ENCODE measurements at regions not wholly inside any gene's neighbourhood (a gene's known extent, or its start where the extent isn't known, plus 50 kb on each side); places are given as distances from the start of the nearest gene placed in this dataset.

GRCh38 chr6:131383421-131384411 is 189.3 kb upstream of the ARG1 start:
- no peak for DNase-seq

GRCh38 chr6:131387562-131388447 is 185.2 kb upstream of the ARG1 start:
- no peak for DNase-seq

- DNase-seq: no peak
Measured at GRCh38 chr6:131390322-131390721, 182.7 kb upstream of the ARG1 start.

GRCh38 chr6:131391116-131391515 is 181.9 kb upstream of the ARG1 start:
- no peak for DNase-seq

- DNase-seq: no peak
Measured at GRCh38 chr6:131393433-131393832, 179.6 kb upstream of the ARG1 start.

GRCh38 chr6:131394768-131395432 is 178.1 kb upstream of the ARG1 start:
- DNase-seq: no peak

- DNase-seq: no peak
Measured at GRCh38 chr6:131398176-131398575, 174.8 kb upstream of the ARG1 start.

GRCh38 chr6:131399433-131399832 is 173.6 kb upstream of the ARG1 start:
- DNase-seq: no peak

GRCh38 chr6:131400054-131400778 is 172.8 kb upstream of the ARG1 start:
- no peak for DNase-seq

GRCh38 chr6:131400779-131401496 is 172.1 kb upstream of the ARG1 start:
- DNase-seq: no peak

GRCh38 chr6:131408811-131409210 is 164.2 kb upstream of the ARG1 start:
- no peak for DNase-seq

GRCh38 chr6:131410785-131411184 is 162.2 kb upstream of the ARG1 start:
- no peak for DNase-seq

GRCh38 chr6:131412960-131413830 is 159.8 kb upstream of the ARG1 start:
- no peak for DNase-seq

GRCh38 chr6:131413831-131414191 is 159.2 kb upstream of the ARG1 start:
- DNase-seq: no peak

GRCh38 chr6:131414956-131415355 is 158.1 kb upstream of the ARG1 start:
- DNase-seq: no peak

GRCh38 chr6:131418441-131418840 is 154.6 kb upstream of the ARG1 start:
- DNase-seq: no peak

GRCh38 chr6:131419702-131420101 is 153.3 kb upstream of the ARG1 start:
- DNase-seq: no peak

- no peak for DNase-seq
Measured at GRCh38 chr6:131424016-131424415, 149.0 kb upstream of the ARG1 start.

- DNase-seq: no peak
Measured at GRCh38 chr6:131424475-131424874, 148.6 kb upstream of the ARG1 start.

- no peak for DNase-seq
Measured at GRCh38 chr6:131427434-131428058, 145.5 kb upstream of the ARG1 start.

All from NCI-H345 (cell line).